Left kidney (tissue), 1 donor: ENCODE measurements at regions not wholly inside any gene's neighbourhood (a gene's known extent, or its start where the extent isn't known, plus 50 kb on each side); places are given as distances from the start of the nearest gene placed in this dataset.
A peak's percentile ranks its signal among the peaks of the same experiment; 100 is the strongest.

Source experiments
- DNase-seq: peaks from one replicate; pipeline ENCODE4 v3.0.0-alpha.2; 2013

DNA sequence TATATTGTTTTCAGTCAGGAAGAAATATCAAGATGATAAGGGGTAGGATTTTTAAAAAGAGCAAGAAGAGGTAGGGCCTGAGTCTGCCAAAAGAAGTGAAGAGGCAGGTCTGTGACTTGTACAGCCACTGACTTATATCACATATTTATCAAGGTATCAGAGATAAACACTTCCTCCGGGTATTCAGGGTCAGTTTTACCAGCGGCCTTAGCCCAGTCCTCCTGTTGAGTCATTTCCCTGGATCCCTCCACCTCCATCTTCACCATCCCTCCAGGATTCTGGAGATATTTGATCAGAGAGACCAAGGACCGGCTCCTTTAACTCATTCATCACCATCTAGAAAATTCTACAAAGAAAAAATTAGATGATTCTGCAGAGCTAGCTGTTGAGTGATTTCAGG lies 375.7 kb upstream of the TUSC1 start:
- no peak for DNase-seq

DNA sequence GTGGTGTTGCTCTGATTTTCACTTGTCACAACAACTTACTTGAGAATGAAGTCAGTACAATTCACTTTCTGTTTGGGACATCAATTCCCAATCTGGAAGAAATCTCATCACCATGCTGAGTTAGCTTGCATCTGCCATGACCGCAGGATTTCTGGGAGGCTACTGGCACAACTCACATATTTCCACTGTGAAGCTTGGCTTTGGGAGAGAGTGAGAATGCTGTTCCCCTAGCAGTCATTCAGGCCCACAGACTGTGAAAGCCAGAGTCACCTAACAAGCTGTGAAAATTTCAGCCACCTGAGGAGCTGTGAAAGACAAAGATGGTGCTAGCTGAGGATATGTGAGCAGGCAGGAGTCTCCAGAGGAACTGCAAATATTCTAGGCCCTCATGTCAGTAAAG lies 365.2 kb upstream of the TUSC1 start:
- no peak for DNase-seq

- no peak for DNase-seq
These were observed 356.5 kb upstream of the TUSC1 start for GRCh38 chr9:26034786-26035185.

DNA sequence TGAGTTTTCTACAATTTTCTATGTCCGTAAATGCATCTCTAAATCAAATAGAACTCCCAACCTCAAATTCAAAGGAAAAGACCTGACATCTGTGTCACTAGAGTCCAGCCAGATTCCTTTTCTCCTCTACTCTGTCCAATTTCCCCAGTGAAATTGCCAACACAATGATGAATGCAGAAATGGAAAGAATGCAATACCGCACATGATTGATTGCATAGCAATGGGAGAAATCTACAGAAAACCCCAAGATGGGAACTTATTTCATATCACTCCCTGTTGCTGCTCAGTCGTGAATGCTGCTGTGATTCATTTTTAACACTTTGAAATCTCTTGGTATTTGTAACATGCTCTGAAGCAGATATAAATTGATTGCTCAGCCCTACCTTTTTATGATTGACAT lies 355.1 kb upstream of the TUSC1 start:
- no peak for DNase-seq

- DNase-seq: no peak
These were observed 348.3 kb upstream of the TUSC1 start for GRCh38 chr9:26026423-26027100.

DNA sequence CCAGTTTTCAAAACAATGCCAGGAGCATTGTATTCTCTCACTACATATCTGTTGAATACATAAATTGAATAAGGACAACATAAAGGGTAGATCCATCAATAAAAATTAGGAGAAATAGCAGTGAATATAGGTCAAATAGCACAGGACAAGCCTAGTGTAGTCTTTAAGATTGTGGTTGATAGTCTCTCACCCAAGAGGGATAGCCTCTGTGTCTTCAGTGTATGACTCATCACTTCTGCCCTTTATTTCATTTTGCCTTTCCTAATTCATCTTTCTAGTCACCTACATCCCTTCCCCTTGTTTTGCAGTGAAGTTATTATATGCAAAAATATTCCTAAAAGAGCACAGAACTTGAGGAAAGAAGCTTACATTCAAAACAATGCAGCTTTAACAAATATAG lies 335.0 kb upstream of the TUSC1 start:
- DNase-seq: no peak

DNA sequence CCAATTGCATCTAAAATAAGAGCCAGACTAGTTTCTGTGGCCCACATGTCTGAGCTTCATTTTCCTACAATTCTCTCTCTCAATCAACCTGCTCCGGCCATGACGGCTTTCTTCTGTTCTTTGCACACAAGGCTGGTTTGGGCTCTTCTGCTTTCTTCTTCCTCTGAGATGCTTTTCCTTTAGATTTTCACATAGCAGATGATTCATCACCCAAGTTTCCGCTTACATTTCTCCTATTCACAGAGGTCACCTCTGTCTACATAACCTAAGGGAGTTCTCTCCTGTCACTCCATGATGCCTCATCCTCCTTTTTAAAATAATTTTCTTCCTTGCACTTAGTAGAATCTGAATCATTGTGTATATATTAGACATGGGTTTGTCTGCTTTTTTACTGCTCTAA lies 334.6 kb upstream of the TUSC1 start:
- DNase-seq: no peak

DNA sequence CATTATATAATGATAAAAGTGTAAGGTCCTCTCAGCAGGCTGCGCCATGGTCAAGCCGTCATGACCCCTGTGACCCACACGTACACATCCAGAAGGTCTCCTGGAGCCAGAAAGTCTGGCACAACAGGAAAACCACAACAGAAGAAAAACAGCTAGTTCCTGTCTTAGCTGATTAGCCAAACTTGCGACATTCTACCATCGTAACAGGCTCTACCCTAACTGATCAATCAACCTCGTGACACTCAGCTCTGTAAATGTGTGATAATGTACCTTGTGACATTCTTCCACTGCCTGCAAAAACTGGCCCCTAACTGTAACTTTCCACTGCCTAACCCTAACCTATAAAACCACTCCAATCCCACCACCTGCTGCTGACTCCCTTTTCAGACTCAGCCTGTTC lies 316.4 kb upstream of the TUSC1 start:
- no peak for DNase-seq

DNA sequence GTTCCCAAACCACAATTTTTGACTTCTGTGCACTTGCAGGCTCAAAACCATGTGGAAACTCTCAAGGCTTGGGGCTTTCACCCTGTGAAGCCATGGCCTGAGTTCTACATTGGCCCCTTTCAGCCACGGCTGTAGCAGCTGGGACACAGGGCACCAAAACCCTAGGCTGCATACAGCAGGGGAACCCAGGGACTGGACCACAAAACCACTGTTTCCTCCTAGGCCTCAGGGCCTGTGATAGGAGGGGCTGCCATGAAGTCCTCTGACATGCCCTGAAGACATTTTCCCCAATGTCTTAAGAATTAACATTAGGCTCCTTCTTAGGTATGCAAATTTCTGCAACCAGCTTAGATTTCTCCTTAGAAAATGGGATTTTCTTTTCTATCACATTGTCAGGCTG lies 312.1 kb upstream of the TUSC1 start:
- no peak for DNase-seq

- DNase-seq: no peak
These were observed 297.4 kb upstream of the TUSC1 start for GRCh38 chr9:25975667-25976066.

- DNase-seq: peak; percentile 12
These were observed 286.0 kb upstream of the TUSC1 start for GRCh38 chr9:25964239-25964638.

DNA sequence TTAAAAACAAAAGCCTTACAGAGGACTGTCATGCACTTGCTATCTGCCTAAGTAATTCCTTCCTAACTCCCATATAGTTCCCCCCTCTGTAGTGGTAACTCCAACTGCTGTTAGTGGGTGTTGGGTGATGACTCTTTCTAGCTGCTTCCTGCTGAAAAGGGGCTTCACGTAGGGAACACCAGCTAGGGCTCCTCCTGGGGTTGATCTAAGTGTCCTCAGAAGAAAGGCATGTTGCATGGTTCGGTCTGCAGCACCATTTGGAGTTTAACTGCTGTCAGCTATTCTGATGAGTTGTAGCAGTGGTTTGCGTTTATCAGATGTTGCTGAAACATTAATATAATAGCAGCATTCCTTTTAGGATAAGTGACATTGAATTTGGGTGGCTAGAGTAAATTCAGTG lies 281.9 kb upstream of the TUSC1 start:
- DNase-seq: no peak

GRCh38 chr9:25954209-25954608 lies 276.0 kb upstream of the TUSC1 start:
- no peak for DNase-seq

GRCh38 chr9:25948182-25948581 lies 269.9 kb upstream of the TUSC1 start:
- DNase-seq: no peak

GRCh38 chr9:25939126-25939525 lies 260.9 kb upstream of the TUSC1 start:
- no peak for DNase-seq

DNA sequence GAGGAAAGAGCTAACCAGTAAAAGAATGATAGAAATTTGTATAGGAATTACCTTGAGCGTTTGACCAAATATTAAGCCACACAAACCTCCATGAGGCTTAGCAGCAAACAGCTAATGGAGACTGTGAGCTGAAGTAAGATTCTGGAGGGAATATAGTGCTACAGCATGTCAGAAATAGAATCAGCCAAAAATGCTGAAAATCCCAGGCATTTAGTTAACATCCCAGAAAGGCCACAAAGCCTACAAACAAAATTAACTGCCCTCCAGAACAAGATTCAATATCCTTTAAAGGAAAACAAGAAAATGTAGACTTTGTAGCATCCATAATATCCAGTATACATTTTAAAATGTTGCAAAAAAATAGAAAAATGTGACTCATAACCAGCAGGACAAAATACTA lies 257.8 kb upstream of the TUSC1 start:
- DNase-seq: no peak

- no peak for DNase-seq
These were observed 256.9 kb upstream of the TUSC1 start for GRCh38 chr9:25935188-25935587.

- no peak for DNase-seq
These were observed 240.5 kb upstream of the TUSC1 start for GRCh38 chr9:25918761-25919160.

GRCh38 chr9:25917731-25918362 lies 239.6 kb upstream of the TUSC1 start:
- no peak for DNase-seq

- DNase-seq: no peak
These were observed 235.6 kb upstream of the TUSC1 start for GRCh38 chr9:25913806-25914205.

- no peak for DNase-seq
These were observed 226.5 kb upstream of the TUSC1 start for GRCh38 chr9:25904701-25905100.

- DNase-seq: no peak
These were observed 213.3 kb upstream of the TUSC1 start for GRCh38 chr9:25891527-25891926.

DNA sequence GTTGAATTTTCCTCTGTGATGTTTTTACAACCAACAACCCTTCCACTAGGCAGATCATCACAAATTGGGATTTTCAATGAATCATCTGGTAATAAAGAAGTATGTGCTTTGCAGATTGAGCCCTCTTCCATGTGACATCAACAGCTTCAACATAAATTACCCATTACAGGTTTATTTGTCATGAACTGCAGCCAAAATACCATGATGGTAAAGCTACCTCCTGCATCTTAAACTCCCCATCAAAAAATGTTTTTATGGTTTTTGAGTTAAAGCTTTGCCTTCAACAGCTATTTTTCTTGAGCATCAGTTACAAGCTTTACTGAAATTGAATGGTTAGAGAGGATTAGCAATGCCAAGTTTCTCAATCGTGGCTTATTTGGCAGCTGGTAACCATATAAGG lies 211.4 kb upstream of the TUSC1 start:
- no peak for DNase-seq

DNA sequence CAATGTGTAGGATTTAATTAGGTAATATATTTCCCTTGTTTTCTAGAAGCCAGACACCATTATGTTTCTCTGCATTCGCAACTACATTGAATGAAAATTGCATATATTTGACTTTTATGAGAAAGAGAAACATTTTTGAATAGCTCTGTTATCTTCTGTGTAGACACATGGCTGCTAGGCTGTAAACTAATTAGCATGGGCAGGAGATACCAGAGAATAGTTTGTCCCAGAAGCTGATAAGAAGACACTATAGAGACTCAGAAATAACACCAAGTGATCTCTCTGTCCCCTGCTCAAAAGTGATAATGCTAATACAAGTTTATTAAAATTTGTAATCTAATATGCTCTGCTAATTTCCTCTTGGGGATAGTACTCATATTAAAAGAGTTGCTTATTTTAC lies 198.0 kb upstream of the TUSC1 start:
- no peak for DNase-seq
